HEK293 (cell line): ENCODE measurements at regions not wholly inside any gene's neighbourhood (a gene's known extent, or its start where the extent isn't known, plus 50 kb on each side); places are given as distances from the start of the nearest gene placed in this dataset.

Experiments used
- CTCF ChIA-PET: fragments of 350-600 bp; formaldehyde crosslinking; extraction: SDS; loops from one replicate; lab custom pipeline; 2021; ENCODE audit warnings: antibody characterized with exemption; lab: Yijun Ruan, JAX
- POLR2A ChIA-PET: fragments of 300-600 bp; formaldehyde crosslinking; extraction: SDS; loops from one replicate; lab custom pipeline; 2020; ENCODE audit warnings: antibody characterized with exemption, inconsistent platforms; lab: Yijun Ruan, JAX
- H3K27ac ChIP-seq: fragments of 200-500 bp; sonication (Bioruptor generic); 2 replicates; pipeline ENCODE4 v1.5.1; 2014; ENCODE audit warnings: low read depth, low read length, control low read depth, inconsistent platforms; ENCODE audit errors: extremely low read depth
- H3K36me3 ChIP-seq, 2 experiments: fragments of 200-500 bp in 1 of 2; sonication (Bioruptor generic) in 1 of 2; 1 replicate in 1 of 2; 2 replicates in 1 of 2; pipeline ENCODE4 v1.5.1; 2014 to 2017; ENCODE audit warnings: inconsistent platforms in 2 of 2, low read length in 2 of 2; ENCODE audit not compliant: control insufficient read depth in 2 of 2, insufficient read depth in 1 of 2
- H3K4me1 ChIP-seq: fragments of 200-500 bp; sonication (Bioruptor generic); 2 replicates; pipeline ENCODE4 v1.5.1; 2014; ENCODE audit warnings: mild to moderate bottlenecking, low read length, inconsistent platforms; ENCODE audit not compliant: control insufficient read depth, insufficient read depth
- H3K4me3 ChIP-seq: 2 replicates; pipeline ENCODE4 v1.5.1; 2011; ENCODE audit warnings: low read depth, mild to moderate bottlenecking, control low read depth, low read length, moderate library complexity
- H3K9me3 ChIP-seq: fragments of 200-500 bp; sonication (Bioruptor generic); 2 replicates; pipeline ENCODE4 v1.5.1; 2014; ENCODE audit warnings: low read depth, low read length, inconsistent platforms; ENCODE audit not compliant: control insufficient read depth, insufficient read depth
- BCL11A ChIP-seq: fragments of 450-650 bp; formaldehyde crosslinking; IDR thresholded peaks from 2 replicates; pipeline ENCODE4 v1.5.1; 2016; ENCODE audit warnings: low read depth, missing biosample characterization, missing genetic modification characterization
- ELK4 ChIP-seq: IDR thresholded peaks from 2 replicates; pipeline ENCODE4 v1.6.1; 2011; ENCODE audit warnings: mild to moderate bottlenecking, low read depth, low read length, borderline replicate concordance
- GLIS2 ChIP-seq: fragments of 450-650 bp; formaldehyde crosslinking; IDR thresholded peaks from 2 replicates; pipeline ENCODE4 v1.5.1; 2016; ENCODE audit warnings: missing biosample characterization, missing genetic modification characterization
- PRDM4 ChIP-seq: fragments of 450-650 bp; formaldehyde crosslinking; IDR thresholded peaks from 2 replicates; pipeline ENCODE4 v1.5.1; 2017; ENCODE audit warnings: missing biosample characterization, missing genetic modification characterization
- SP2 ChIP-seq: fragments of 450-650 bp; formaldehyde crosslinking; IDR thresholded peaks from 2 replicates; pipeline ENCODE4 v1.5.1; 2016; ENCODE audit warnings: missing biosample characterization, missing genetic modification characterization
- WT1 ChIP-seq: fragments of 450-650 bp; formaldehyde crosslinking; IDR thresholded peaks from 2 replicates; pipeline ENCODE4 v1.5.1; 2016; ENCODE audit warnings: missing biosample characterization, missing genetic modification characterization
- ZBTB26 ChIP-seq: fragments of 450-650 bp; formaldehyde crosslinking; optimal IDR thresholded peaks from 2 replicates; pipeline ENCODE3; 2016; ENCODE audit warnings: missing biosample characterization, mild to moderate bottlenecking, missing genetic modification characterization
- ZFHX2 ChIP-seq: fragments of 450-650 bp; formaldehyde crosslinking; conservative IDR thresholded peaks from 2 replicates; pipeline ENCODE4 v1.5.1; 2016; ENCODE audit warnings: missing biosample characterization, missing genetic modification characterization
- ZNF138 ChIP-seq: fragments of 450-650 bp; formaldehyde crosslinking; IDR thresholded peaks from 2 replicates; pipeline ENCODE4 v1.5.1; 2016; ENCODE audit warnings: missing biosample characterization, missing genetic modification characterization, borderline replicate concordance
- ZNF211 ChIP-seq: fragments of 450-650 bp; formaldehyde crosslinking; IDR thresholded peaks from 2 replicates; pipeline ENCODE4 v1.5.1; 2016; ENCODE audit warnings: low read depth, missing biosample characterization, missing genetic modification characterization
- ZNF248 ChIP-seq: fragments of 450-650 bp; formaldehyde crosslinking; IDR thresholded peaks from 2 replicates; pipeline ENCODE4 v1.5.1; 2017; ENCODE audit warnings: missing biosample characterization, missing genetic modification characterization
- ZNF280D ChIP-seq: fragments of 450-650 bp; formaldehyde crosslinking; IDR thresholded peaks from 2 replicates; pipeline ENCODE4 v1.5.1; 2016; ENCODE audit warnings: missing biosample characterization, missing genetic modification characterization
- ZNF292 ChIP-seq: fragments of 450-650 bp; formaldehyde crosslinking; IDR thresholded peaks from 2 replicates; pipeline ENCODE4 v1.5.1; 2016; ENCODE audit warnings: low read depth, missing biosample characterization, missing genetic modification characterization, borderline replicate concordance
- ZNF311 ChIP-seq: fragments of 450-650 bp; formaldehyde crosslinking; IDR thresholded peaks from 2 replicates; pipeline ENCODE4 v1.5.1; 2017; ENCODE audit warnings: missing biosample characterization, missing genetic modification characterization, borderline replicate concordance
- ZNF488 ChIP-seq: fragments of 450-650 bp; formaldehyde crosslinking; IDR thresholded peaks from 2 replicates; pipeline ENCODE4 v1.5.1; 2016; ENCODE audit warnings: missing biosample characterization, missing genetic modification characterization
- ZNF549 ChIP-seq: fragments of 450-650 bp; IDR thresholded peaks from 2 replicates; pipeline ENCODE4 v1.5.1; 2018; ENCODE audit warnings: missing biosample characterization, missing genetic modification characterization, mild to moderate bottlenecking, inconsistent platforms, moderate library complexity
- ZNF561 ChIP-seq: fragments of 450-650 bp; IDR thresholded peaks from 2 replicates; pipeline ENCODE4 v1.5.1; 2018; ENCODE audit warnings: missing biosample characterization, missing genetic modification characterization, borderline replicate concordance
- ZNF658 ChIP-seq: fragments of 450-650 bp; formaldehyde crosslinking; IDR thresholded peaks from 2 replicates; pipeline ENCODE4; 2016; ENCODE audit warnings: missing biosample characterization, missing genetic modification characterization
- ZNF660 ChIP-seq: fragments of 450-650 bp; IDR thresholded peaks from 2 replicates; pipeline ENCODE4 v1.5.1; 2018; ENCODE audit warnings: missing biosample characterization, mild to moderate bottlenecking, missing genetic modification characterization
- ZNF692 ChIP-seq: fragments of 450-650 bp; formaldehyde crosslinking; IDR thresholded peaks from 2 replicates; pipeline ENCODE4 v1.5.1; 2016; ENCODE audit warnings: missing biosample characterization, missing genetic modification characterization
- ZNF785 ChIP-seq: fragments of 450-650 bp; formaldehyde crosslinking; IDR thresholded peaks from 2 replicates; pipeline ENCODE4 v1.5.1; 2016; ENCODE audit warnings: missing biosample characterization, missing genetic modification characterization
- ZNF791 ChIP-seq: fragments of 450-650 bp; formaldehyde crosslinking; IDR thresholded peaks from 2 replicates; pipeline ENCODE4 v1.5.1; 2016; ENCODE audit warnings: missing biosample characterization, missing genetic modification characterization
- ZSCAN5A ChIP-seq: fragments of 450-650 bp; formaldehyde crosslinking; IDR thresholded peaks from 2 replicates; pipeline ENCODE4 v1.5.1; 2016; ENCODE audit warnings: missing biosample characterization, missing genetic modification characterization

- TF ChIP-seq WT1 (tag by site-specific recombination) = no peak
- no peak for TF ChIP-seq ZNF248 (tag by site-specific recombination)
- TF ChIP-seq ZNF549 (tag by site-specific recombination) = no peak
- no peak for TF ChIP-seq GLIS2
- no peak for TF ChIP-seq ZNF138 (tag by site-specific recombination)
- TF ChIP-seq SP2 (tag by site-specific recombination) = no peak
- TF ChIP-seq BCL11A (tag by site-specific recombination) = no peak
- TF ChIP-seq, all 188 proteins: peak for 0
- ChIA-PET CTCF (interaction anchor here (0.6 to 0.9 kb wide), 2 partner anchors 17 to 1170 kb away, joined by 3 read pairs; no protein-coding TSS in a partner anchor), POLR2A (no interaction called here)
- Histone ChIP-seq H3K4me1 (no peaks in the 10 kb centered on the region), H3K4me3 (no peak overlapping the region), H3K36me3 (no peaks in the 10 kb centered on the region), H3K9me3 (no peaks in the 10 kb centered on the region), H3K27ac (no peak overlapping the region)
Observed at GRCh38 chr4:52358883-52359321, 300.2 kb downstream of the USP46 start.

GRCh38 chr4:52366191-52366590 lies 292.9 kb downstream of the USP46 start:
- ChIA-PET POLR2A (no interaction called here), CTCF (no interaction called here)
- Histone ChIP-seq H3K27ac (no peak overlapping the region), H3K36me3 (no peaks in the 10 kb centered on the region), H3K4me3 (no peak overlapping the region), H3K4me1 (no peaks in the 10 kb centered on the region), H3K9me3 (no peaks in the 10 kb centered on the region)
- TF ChIP-seq ZNF488 (tag by site-specific recombination) (no peak), PRDM4 (tag by site-specific recombination) (no peak), ZBTB26 (tag by site-specific recombination) (no peak), ZNF785 (tag by site-specific recombination) (no peak), ZNF561 (tag by site-specific recombination) (no peak), ZNF211 (tag by site-specific recombination) (no peak), ZSCAN5A (tag by site-specific recombination) (no peak), ZNF292 (tag by site-specific recombination) (no peak), ZNF658 (tag by site-specific recombination) (no peak), BCL11A (tag by site-specific recombination) (no peak), ZNF280D (tag by site-specific recombination) (no peak), ZNF791 (tag by site-specific recombination) (no peak), ZFHX2 (tag by site-specific recombination) (no peak), ZNF311 (tag by site-specific recombination) (no peak), ELK4 (no peak), ZNF660 (tag by site-specific recombination) (no peak), ZNF692 (tag by site-specific recombination) (no peak)
